HG03575 (cell line): ENCODE measurements at regions not wholly inside any gene's neighbourhood (a gene's known extent, or its start where the extent isn't known, plus 50 kb on each side); places are given as distances from the start of the nearest gene placed in this dataset.

Experiments
- ATAC-seq: cut with Tn5 transposase; IDR thresholded peaks from one replicate; pipeline ENCODE4 v1.9.1; 2021; ENCODE audit not compliant: unreplicated experiment, insufficient number of reproducible peaks, low FRiP score; ENCODE audit errors: extremely low read depth

DNA sequence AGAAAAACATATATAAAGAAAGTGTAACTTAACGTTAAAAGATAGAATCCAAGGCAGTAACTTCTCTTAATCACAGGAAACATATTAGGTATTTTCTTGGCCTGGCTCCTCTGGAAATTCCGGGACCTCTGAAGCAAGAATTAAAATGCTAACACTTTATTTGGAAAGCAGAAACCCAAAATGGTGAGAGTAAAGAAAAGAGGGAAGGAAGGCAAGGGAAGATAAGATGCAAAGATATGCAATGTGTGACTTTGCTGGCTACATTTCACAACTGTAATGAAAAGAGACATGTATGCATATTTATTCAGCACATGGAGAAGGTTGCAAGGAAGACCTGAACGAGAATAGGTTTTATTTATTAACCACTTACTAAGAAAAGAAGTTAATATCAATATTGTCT lies 372.5 kb downstream of the TBL1XR1 start:
- ATAC-seq, result no peak

DNA sequence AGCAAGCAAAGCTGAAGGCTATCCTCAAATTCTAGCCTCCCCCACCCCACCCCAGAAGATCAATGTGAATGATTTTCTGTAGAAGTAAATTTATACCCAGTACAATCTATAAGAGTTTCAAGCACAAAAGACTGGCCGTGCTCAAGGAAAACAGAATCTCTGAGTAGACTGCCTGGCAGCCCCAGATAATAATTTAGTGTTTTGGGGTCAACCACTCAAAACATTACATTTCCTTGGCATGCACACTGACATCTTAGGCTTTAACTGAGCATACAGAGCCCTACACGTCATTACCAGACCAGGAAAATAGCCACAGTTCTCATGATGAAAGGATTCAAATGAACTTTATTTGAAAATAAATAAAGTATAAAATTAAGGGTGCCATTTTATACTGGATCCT lies 376.5 kb downstream of the TBL1XR1 start:
- no peak for ATAC-seq

DNA sequence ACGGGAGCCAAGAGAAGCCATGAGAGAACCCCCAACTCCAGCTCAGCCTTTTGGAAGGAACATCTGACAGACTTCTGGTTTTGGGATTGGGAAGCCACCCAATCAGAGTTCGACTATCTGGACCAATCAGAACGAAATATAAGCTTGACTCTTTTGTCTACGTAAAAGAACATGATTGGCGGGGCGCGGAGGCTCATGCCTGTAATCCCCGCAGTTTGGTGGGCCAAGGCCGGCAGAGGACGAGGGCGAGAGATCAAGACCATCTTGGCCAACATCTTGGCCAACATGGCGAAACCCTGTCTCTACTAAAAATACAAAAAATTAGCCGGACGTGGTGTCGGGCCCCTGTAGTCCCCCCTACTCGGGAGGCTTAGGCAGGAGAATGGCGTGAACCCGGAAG lies 380.3 kb downstream of the TBL1XR1 start:
- ATAC-seq, result no peak

DNA sequence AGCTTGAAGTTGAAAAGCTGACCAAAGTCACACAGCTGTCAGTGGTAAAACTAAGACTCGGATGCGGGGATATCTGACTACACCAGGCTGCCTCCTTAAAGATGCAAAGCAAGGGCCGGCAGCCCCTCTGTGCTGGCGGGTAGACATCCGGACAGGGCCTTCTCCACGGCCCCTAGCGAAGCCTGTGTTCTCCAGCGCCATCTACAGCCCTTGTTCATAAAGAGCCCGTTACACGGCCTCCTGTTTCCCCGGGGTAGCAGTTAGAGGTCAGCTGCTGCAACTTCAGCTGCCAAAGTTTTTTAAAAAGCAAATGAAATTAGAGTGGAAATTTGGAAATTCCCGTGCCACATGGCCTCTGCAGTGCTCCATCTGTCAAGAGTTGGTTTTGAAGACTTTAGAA lies 383.0 kb downstream of the TBL1XR1 start:
- peak; percentile 80 for ATAC-seq

DNA sequence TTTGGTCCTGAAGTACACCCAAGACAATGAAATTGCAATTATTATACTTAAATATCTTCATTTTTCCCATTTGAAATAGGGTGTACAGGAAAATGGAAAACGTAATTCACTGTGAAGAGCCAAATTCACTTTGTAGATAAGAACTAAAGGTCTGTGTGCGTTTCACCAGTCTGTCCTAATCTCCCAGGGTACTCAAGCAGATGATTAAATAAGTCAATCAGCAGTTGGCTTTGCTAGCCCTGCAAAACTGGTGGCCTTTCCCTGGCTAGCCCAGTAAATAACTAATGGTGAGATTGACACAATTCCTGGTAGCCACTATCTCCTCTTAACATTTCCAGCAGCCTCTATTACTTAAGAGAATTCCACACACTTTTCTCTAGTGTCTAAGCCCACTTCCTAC lies 389.3 kb downstream of the TBL1XR1 start:
- no peak for ATAC-seq

DNA sequence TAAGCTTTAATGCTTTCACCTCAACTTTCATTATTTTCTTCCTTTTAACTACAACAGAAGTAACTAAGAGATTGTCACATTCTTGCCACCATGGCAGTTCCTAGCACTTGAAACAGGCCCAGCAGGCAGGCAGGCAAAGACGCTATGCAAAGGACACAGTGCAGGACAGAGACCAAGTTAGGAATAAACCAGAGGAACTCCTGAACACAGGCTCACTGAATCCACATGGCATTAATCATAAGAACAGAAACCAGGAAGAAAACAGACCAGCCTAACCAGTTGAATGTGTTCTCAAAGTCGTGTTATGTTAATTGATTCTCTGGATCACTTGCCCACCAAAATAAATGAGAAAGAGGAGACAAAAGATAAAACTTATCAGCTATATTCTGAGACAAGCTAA lies 397.6 kb downstream of the TBL1XR1 start:
- no peak for ATAC-seq

DNA sequence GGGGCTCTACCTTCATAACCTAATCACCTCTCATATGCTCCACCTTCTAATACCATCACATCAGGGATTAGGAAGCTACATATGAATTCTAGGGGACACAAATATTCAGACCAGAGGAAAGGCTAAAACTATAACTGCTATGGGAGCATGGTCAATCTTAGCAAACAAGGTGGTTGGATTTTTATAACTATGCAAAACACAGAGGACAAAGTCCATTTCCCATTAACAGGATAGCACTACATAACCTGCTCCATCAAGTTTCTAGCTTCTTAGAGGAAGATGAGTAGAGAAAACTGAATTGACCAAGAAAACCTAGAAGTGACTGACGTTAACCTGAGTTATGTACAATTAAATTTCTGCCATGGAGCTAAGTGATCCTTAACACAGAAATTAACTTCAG lies 398.6 kb downstream of the TBL1XR1 start:
- no peak for ATAC-seq

DNA sequence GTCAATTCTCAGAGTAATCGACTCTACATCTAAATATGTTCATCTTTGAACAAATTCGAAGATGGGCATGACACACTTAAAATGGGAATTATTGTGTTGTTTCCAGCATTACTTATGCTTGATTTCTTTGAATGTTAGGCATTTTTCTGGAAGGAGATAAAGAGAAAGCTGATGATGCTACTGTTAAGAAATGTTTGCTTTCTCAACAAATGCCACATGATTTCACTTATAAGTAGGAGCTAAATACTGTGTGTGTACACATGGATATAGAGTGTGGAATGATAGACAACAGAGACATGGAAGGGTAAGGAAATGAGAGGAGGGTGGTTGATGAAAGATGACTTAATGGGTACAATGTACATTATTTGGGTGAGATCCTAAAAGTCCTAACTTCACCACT lies 400.9 kb downstream of the TBL1XR1 start:
- no peak for ATAC-seq

DNA sequence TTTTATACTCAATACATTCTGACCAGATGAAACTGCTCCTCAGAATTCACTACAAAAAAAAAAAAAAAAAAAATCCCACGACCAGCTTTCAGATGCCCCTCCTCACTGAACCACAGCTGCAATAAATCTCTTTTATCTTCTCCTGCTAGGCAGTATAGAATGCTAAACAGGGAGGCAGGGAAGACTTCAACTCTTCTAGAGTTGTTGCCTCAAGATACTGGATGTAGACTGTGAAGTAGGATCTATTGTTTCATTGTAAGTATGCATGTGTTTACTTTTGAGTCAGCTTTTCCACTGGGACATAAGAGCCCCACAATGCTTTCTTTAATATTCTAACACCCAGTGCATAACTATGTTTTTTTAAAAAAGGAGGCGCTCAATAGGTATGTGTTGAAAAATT lies 401.4 kb downstream of the TBL1XR1 start:
- ATAC-seq, result no peak

DNA sequence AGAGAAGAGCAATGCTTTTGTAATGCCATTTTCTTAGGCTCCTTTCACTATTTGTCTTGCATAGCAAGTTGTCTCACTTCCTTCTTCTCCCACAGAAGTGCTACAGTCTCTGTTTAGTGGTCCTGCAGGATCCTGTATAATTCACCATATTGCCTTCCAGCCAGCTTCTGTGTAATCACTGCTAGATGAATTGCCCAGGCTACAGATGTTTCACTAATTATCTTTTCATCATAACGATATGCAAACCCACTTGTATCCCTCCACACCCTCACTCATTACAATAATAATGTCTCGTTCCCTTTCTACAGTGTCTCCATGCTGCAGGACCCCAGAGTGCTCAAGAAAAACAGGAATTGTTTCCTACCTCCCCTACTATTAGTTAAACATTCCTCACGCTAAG lies 402.9 kb downstream of the TBL1XR1 start:
- ATAC-seq, result no peak

DNA sequence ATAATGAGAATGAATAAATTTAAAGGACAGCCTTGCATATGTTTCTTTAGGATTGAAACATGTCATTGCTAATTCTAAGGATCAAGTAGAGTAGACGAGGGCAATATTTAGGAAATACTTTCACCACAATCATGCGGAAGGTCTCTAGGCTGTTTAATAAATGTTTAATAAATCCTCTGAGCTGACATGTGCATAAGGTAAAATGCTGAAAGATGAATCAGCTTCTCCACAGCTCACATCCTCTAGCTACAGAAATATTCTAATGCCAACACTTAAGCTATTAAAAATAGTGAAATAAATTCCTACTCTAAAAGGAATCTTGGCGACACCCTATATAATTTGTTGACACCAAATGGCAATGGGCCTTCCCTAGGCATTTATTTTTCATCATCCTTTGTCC lies 407.3 kb downstream of the TBL1XR1 start:
- no peak for ATAC-seq

DNA sequence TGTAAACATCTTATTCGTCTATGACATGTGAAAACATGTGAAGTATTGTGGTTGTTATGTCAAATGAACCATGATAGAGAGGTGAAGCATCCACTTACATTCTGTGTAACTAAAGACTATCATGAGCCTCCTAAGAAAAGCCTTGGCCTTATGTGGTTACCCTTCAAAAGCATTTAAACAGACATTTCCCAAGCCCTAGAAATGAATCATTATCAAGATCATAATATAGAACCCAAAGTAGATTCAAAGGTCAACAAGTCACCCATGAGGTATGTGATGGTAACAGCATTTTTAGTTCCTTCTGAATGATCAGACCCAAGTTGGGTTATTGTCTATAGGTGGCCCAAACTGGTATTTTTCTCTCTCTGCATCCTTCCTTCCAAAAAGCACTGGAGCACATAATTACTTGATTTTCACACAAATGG lies 408.0 kb downstream of the TBL1XR1 start:
- no peak for ATAC-seq

DNA sequence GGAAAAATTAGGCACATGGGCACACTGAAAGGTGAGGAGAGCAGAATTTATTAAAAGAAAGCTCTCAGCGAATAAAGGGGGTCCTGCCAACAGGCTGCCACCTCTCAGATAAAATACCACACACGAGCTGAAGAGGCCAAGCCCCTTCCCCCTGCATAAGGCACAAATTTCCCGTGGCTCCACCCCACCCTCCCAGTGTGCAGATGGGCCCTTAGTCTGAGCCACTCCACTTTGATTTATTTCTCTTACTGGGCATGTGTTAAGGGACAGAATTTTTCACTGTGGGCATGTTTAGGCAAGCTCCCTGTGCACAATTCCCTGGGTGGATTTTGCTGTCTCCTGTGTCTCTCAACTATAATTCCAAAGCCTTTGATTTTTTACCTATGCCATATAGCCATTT lies 409.8 kb downstream of the TBL1XR1 start:
- ATAC-seq, result no peak

DNA sequence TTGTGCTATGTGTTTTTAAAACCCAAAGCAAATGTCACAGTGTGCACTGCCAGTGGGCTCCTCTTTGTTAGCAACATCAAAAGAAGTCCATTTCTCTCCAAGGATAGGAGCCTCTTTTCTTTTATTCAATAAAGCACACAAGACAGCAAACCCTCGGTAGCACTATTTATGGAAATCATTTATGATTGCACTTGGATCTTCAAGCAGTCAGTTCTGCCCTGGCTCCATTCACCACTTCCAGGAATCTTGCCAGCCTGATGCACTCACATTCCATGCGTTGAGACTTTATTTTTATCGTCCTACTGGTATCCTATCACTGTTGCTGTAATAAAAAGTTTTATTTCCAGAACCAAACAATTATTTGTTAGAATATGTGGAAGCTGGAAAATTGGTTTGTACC lies 412.1 kb downstream of the TBL1XR1 start:
- ATAC-seq, result no peak

DNA sequence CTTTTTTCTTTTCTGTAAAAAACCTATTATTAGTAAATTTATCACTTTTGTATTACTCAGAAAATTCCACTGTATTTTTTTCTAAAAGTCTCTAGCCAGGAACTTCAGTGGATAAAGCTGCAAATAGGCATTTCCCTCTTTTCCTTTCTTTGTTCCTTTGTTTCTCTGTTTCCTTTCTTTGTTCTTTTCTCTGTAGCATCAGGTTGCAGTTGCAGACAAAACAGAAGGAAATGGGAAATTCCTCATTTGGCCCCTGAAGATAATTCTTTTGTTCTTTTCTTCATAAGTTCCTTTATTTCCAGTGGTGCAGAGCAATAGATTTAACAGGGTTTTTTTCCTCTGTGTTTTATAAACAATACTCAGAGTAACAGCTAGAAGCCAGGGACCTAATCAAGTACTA lies 416.5 kb downstream of the TBL1XR1 start:
- no peak for ATAC-seq

DNA sequence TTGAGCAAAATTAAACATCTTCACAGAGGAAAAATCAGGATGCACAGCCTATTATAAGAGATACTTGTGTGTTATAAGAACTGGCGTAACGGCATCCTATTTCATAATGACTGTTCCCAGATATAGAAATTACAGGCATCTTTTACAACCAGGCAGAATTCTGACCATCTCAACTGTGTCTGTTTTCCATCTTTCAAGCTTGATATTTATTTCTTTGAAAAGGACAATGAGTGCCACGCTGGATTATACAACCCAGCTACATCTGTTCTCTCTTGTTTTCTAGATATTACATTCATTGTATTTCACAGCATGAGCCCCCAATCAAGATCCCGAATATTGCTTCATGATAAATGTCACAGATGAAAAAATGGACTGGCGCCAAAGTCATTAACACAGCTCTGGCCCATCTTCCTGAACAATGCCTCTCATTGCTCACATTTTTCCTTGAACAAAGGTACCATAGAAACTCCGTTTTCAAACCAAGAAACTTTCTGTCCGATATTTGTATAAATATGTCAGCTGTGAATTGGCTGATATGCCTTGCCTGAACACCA lies 420.6 kb downstream of the TBL1XR1 start:
- no peak for ATAC-seq

DNA sequence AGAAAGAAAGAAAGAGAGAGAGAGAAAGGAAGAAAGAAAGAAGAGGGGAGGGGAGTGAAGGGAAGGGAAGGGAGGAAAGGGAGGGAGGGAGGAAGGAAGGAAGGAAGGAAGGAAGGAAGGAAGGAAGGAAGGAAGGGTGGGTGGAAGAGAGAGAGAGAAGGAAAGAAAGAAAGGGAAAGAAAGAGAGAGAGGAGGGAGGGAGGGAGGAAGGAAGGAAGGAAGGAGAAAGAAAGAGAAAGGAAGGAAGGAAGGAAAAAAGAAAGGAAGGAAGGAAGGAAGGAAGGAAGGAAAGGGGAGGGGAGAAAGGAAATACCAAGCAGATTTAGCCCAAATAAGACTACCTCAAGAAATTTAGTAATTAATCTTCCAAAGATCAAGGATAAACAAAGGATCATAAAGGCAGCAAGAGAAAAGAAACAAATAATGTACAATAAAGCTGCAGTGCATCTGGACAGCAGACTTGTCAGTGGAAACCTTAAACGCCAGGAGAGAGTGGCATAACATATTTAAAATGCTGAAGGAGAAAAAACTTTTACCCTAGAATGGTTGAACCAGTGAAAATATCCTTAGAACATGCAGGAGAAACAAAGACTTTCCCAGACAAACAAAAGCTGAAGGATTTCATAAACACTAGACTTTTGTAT lies 427.6 kb downstream of the TBL1XR1 start:
- no peak for ATAC-seq

DNA sequence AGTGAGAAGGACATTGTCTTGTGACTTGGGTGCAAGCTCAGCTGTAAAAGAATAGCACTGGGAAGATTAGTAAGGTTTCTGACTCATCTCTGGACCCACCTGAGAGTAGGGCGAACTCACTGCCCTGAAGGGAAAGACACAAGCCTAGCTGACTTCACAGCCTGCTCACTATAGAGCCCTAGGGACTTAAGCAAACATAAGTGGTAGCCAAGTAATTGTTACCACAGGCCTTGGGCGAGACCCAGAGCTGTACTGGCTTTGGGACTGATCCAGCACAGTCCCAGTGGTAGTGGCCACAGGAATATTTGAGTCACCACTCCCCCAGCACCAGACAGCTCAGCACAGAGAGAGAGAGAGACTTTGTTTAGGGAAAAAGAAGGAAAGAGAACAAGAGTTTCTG lies 429.9 kb downstream of the TBL1XR1 start:
- ATAC-seq, result no peak

DNA sequence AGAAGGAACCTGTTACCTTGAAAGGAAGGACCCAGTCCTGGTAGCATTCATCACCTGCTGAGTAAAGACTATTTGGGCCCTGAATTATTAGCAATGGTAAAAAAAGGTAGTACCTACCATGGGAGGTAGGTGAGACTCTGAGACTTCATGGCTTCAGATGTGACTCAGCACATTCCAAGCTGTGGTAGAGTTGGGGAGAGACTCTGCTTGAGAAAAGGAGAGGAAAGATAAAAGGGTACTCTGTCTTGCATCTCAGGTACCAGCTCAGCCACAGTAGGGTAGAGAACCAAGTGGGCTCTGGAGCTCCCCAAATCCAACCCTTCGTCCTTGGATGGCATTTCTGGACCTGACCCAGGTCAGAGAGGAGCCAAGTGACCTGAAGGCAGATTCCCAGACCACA lies 430.4 kb downstream of the TBL1XR1 start:
- no peak for ATAC-seq

DNA sequence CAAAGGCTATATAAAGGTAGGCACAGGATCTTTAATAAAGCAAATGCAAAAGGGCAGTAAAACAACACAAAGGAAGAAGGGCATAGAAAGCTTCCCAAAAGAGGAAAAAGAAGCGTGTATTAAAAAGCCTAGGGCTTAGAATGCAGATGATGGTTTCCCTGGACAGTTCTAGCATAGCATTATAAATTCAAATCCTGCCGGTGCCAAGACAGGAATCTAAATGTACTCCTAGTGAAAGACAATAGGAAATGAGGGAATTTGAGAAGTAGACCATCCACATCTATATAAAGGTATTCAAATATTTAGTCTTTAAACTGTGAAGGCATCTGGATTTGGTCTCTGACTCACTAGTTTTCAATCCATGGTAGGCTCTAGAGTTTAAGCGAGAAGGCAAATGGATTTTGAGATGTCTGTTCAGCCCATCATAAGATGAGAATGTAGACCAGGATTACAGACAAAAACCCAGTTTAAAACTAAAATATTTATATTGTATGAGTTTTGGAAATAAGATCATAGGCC lies 431.8 kb downstream of the TBL1XR1 start:
- no peak for ATAC-seq
